Thyroid gland (tissue), 4 donors: ENCODE measurements at regions not wholly inside any gene's neighbourhood (a gene's known extent, or its start where the extent isn't known, plus 50 kb on each side); places are given as distances from the start of the nearest gene placed in this dataset.

Experiments used
- DNase-seq, 2 donors: peaks; one replicate each; pipeline ENCODE4 v3.0.0-alpha.2; 2019
- H3K27ac ChIP-seq, 3 donors: fragments of 200-600 bp; sonication (generic); 1 replicate in 2 of 3; 2 replicates in 1 of 3; pipeline ENCODE4 v1.5.1; 2016 to 2019; ENCODE audit warnings: mild to moderate bottlenecking in 1 of 3, moderate library complexity in 1 of 3
- H3K27me3 ChIP-seq: fragments of 200-600 bp; sonication (generic); one replicate; pipeline ENCODE4 v1.5.1; 2019
- H3K36me3 ChIP-seq, 2 donors: fragments of 200-600 bp; sonication (generic); one replicate each; pipeline ENCODE4 v1.5.1; 2016 to 2019
- H3K4me1 ChIP-seq, 2 donors: fragments of 200-600 bp; sonication (generic); one replicate each; pipeline ENCODE4 v1.5.1; 2017 to 2019
- H3K4me3 ChIP-seq, 3 donors: fragments of 200-600 bp; sonication (generic); replicated peaks in 1 of 3; 1 replicate in 2 of 3; 2 replicates in 1 of 3; pipeline ENCODE4 v1.5.1; 2016; ENCODE audit warnings: mild to moderate bottlenecking in 1 of 3
- H3K9me3 ChIP-seq: fragments of 200-600 bp; sonication (generic); one replicate; pipeline ENCODE4 v1.5.1; 2017
- CTCF ChIP-seq, 6 experiments: fragments of 200-600 bp in 3 of 6; fragments of 450-650 bp in 3 of 6; sonication (generic) in 3 of 6; IDR thresholded peaks; one replicate each; pipeline ENCODE4 v1.5.1; 2016 to 2019; ENCODE audit warnings: antibody characterized with exemption in 6 of 6, mild to moderate bottlenecking in 2 of 6, inconsistent platforms in 1 of 6, moderate library complexity in 1 of 6
- POLR2A ChIP-seq, 2 donors: fragments of 450-650 bp; IDR thresholded peaks; one replicate each; pipeline ENCODE4 v1.6.1; 2017; ENCODE audit warnings: antibody characterized with exemption in 2 of 2, mild to moderate bottlenecking in 2 of 2, moderate library complexity in 1 of 2
- WGBS, 2 donors: methylation state at CpG; one replicate each; pipeline ENCODE4 v1.1.5; 2017; 5-methylcytosine and 5-hydroxymethylcytosine counted together
- intact Hi-C: fragments of 100-400 bp; cut with DNase I; formaldehyde crosslinking; loops from one replicate; pipeline ENCODE4 v1.15.1; 2023

DNA sequence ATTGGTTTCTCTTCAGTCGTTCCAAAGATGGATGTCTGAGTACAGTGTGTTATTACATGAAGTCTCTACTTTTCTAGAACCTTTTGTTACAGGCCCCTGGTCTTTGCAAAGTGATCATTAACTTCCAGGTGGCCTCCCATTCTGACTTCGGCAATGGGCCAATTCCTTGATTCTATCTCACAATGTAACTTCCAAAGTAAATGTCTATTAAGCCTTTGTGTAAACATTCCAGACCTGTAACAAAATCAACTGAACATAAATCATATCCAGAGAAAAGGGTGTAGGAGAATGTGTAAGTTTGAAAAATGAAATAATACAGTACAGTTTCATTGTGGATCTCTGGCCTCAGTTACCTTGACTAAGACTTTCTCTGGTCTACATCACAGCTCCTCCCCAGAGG is 187.8 kb upstream of the JAG1 start:
- H3K9me3 ChIP-seq: no peaks in the 10 kb centered on the region
- TF ChIP-seq CTCF (IDR thresholded peaks at IDR 0.05) (no peak), POLR2A (IDR thresholded peaks at IDR 0.05) (no peak)
- H3K27ac ChIP-seq: no peak overlapping the region
- intact Hi-C loops: no loop called here
- H3K4me1 ChIP-seq: peaks cover 11 to 20% of the 10 kb centered on the region in 2 donors
- DNase-seq: no peak
- no peaks in the 10 kb centered on the region for H3K36me3 ChIP-seq
- 54 to 83% methylated on average over 2 of the region's 2 CpGs for WGBS, 2 donors
- H3K27me3 ChIP-seq: no peaks in the 10 kb centered on the region
- no peak overlapping the region for H3K4me3 ChIP-seq

DNA sequence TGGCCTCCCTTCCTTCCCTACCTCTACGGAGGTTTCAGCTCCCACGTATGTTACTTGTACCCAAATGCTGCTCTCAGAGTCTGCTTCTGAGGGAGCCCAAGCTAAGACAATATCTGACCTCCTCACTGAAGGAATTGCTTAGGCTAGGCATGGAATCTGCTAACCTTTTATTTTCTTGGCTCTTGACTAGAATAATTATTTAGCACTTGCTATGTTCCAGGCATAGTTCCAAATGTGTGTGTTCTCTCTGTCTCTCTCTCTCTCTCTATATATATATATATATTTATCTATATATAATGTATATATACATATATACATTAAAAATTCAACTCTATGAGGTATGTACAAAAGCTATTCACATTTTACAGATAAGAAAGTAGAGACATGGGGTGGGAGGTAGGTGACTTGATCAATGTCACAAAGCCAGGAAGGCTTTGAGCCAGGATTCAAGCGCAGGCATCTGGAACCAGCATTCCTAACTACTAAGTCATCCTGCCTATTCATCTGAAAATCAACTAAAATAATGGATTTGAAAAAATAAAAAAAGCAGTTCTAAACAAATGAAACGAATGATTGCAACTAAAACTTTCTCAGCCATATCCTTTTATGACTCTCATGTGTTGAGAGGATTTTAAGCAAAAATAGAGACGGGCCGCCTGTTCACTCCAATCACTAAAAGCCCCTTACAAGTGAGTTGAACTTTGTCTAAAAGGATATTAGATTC is 189.7 kb upstream of the JAG1 start:
- peak in 1 of 2 donors; percentile 27 for DNase-seq
- Histone ChIP-seq H3K27me3 (no peaks in the 10 kb centered on the region), H3K4me1 (peaks cover 11 to 13% of the 10 kb centered on the region in 2 donors), H3K27ac (peak overlapping the region in 2 of 3 donors; percentile 75 to 82), H3K9me3 (no peaks in the 10 kb centered on the region), H3K36me3 (no peaks in the 10 kb centered on the region), H3K4me3 (no peak overlapping the region)
- TF ChIP-seq POLR2A (IDR thresholded peaks at IDR 0.05): no peak
- no peak for TF ChIP-seq CTCF (IDR thresholded peaks at IDR 0.05)
- WGBS, 2 donors: 47 to 65% methylated on average over 5 to 6 of the region's 6 CpGs
- intact Hi-C loops: no loop called here

- intact Hi-C loops: no loop called here
- H3K27ac ChIP-seq: peak overlapping the region in 2 of 3 donors; percentile 75 to 82
- no peak overlapping the region for H3K4me3 ChIP-seq
- H3K4me1 ChIP-seq: peaks cover 11 to 13% of the 10 kb centered on the region in 2 donors
- no peaks in the 10 kb centered on the region for H3K9me3 ChIP-seq
- no peaks in the 10 kb centered on the region for H3K27me3 ChIP-seq
- no peaks in the 10 kb centered on the region for H3K36me3 ChIP-seq
- peak; percentile 34 to 61 for DNase-seq
- WGBS, 2 donors: 28% methylated on average over 8 of the region's 8 CpGs
- TF ChIP-seq POLR2A (IDR thresholded peaks at IDR 0.05): peak in 1 of 2 donors; percentile 12
- no peak for TF ChIP-seq CTCF (IDR thresholded peaks at IDR 0.05)
Measured at GRCh38 chr20:10864076-10864672, 190.4 kb upstream of the JAG1 start.

GRCh38 chr20:10868299-10868698 is 194.5 kb upstream of the JAG1 start:
- no peak for DNase-seq
- no peak for TF ChIP-seq CTCF (IDR thresholded peaks at IDR 0.05)
- no peak for TF ChIP-seq POLR2A (IDR thresholded peaks at IDR 0.05)
- Histone ChIP-seq H3K4me1 (peaks cover 11 to 13% of the 10 kb centered on the region in 2 donors), H3K9me3 (no peaks in the 10 kb centered on the region), H3K27ac (no peak overlapping the region), H3K27me3 (no peaks in the 10 kb centered on the region), H3K4me3 (no peak overlapping the region), H3K36me3 (no peaks in the 10 kb centered on the region)
- intact Hi-C loops: no loop called here
- 85 to 87% methylated on average over 3 of the region's 3 CpGs for WGBS, 2 donors

- H3K9me3 ChIP-seq: no peaks in the 10 kb centered on the region
- DNase-seq: no peak
- 95 to 97% methylated on average over 4 of the region's 4 CpGs for WGBS, 2 donors
- no peaks in the 10 kb centered on the region for H3K4me1 ChIP-seq
- H3K27me3 ChIP-seq: no peaks in the 10 kb centered on the region
- TF ChIP-seq POLR2A (IDR thresholded peaks at IDR 0.05) (no peak), CTCF (IDR thresholded peaks at IDR 0.05) (no peak)
- H3K36me3 ChIP-seq: no peaks in the 10 kb centered on the region
- H3K27ac ChIP-seq: no peak overlapping the region
- intact Hi-C loops: no loop called here
- no peak overlapping the region for H3K4me3 ChIP-seq
Measured at GRCh38 chr20:10873026-10873425, 199.2 kb upstream of the JAG1 start.
